GM19452 (cell line): ENCODE measurements at regions not wholly inside any gene's neighbourhood (a gene's known extent, or its start where the extent isn't known, plus 50 kb on each side); places are given as distances from the start of the nearest gene placed in this dataset.
"Not testable (repeated sequence)": the region's sequence is repeated elsewhere in the genome, so short reads cannot be mapped to it uniquely, and the experiment has no call there.

Experiments used
- ATAC-seq: cut with Tn5 transposase; IDR thresholded peaks from one replicate; pipeline ENCODE4 v1.9.1; 2021; ENCODE audit not compliant: unreplicated experiment

GRCh38 chr17:72565006-72565405 lies 444.2 kb downstream of the SOX9 start:
- ATAC-seq = no peak

DNA sequence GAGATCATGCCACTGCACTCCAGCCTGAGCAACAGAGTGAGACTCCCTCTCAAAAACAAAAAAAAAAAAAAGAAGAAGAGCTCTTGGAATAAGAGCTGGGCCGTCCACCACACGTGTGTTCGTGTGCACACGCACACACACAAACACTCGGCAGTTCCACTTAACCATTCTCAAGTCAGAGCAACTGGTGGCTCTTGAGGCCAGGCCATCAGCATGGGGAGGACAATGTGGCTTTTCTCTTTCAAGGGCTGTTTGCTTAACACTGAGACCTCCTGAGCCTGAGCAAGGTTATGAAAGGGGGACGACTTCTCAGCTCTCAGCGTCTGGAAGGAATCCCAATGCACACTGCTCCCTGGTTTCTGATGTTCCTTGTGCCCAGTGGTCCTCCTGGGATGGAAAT lies 444.9 kb downstream of the SOX9 start:
- ATAC-seq = no peak

DNA sequence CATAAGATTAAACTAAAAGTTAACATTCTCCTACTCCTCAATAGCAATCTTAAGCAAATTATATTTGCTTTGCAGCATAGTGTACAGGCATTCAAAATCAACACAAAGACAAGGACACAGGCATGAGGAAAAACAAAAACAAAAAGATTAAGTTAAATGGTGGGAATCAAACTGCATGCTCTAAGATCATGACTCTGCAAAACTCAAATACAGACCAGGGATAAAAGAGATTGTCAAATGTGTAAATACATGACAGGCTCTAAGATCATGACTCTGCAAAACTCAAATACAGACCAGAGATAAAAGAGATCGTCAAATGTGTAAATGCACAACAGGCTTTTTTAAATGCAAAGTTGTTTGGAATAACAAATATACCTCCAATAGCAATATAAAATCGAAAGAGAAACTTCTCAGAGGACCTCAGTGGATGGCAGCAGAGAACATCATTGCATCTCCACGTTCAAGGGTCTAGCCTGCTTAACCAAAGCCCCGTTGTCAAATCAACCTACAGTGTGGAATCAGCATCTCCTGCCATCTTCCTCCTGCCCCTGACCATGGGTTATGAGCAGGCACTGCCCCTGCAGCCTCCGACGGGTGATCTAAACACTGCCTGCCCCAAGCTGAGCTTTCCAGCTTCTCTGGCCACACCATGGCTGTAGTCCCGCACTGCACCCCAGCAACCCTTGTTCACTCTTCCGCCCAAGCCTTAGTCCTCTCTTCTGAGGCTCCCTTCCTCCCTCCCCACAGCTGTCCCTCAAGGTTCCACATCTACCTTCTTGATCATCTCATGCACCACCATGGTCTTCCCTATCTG lies 446.1 kb downstream of the SOX9 start:
- peak; percentile 54 for ATAC-seq

GRCh38 chr17:72567774-72568173 lies 447.0 kb downstream of the SOX9 start:
- no peak for ATAC-seq

DNA sequence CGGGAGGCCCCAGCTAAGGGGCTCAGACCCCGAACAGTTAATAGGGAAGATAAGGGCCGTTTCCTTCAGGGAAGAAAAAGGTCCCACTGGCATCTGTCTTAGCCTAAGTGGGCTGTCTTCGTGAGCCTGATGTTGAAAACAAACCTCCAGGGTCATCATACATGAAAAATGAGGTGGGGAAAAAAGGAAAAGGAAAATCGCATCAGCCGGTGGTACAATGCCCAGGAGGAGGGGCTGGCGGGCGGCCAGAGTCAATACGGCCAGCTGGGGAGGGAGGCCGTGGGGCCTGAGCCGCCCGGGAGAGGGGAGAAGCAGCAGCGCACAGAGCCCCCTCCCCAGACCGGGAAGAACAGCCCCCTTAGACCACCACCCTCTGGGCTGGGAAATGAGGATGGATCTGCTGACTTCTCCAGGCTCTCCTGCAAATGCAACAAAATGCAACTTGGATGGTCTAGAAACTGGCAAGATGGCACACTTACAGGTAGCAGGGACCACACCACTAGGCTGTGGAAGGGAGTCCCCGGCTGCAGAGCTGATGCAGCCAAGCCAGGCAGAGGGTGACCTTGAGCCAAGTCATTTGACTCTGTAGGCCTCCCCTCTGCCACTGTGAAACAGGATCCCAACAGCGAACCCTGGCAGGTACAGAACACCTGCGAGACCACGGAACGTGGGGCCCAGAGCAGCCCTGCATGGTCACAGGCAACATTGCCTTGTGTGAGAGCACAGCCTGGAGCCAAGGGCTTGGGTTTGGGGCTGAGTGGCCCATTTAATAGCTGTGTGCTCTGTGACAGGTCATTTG lies 448.5 kb downstream of the SOX9 start:
- no peak for ATAC-seq

DNA sequence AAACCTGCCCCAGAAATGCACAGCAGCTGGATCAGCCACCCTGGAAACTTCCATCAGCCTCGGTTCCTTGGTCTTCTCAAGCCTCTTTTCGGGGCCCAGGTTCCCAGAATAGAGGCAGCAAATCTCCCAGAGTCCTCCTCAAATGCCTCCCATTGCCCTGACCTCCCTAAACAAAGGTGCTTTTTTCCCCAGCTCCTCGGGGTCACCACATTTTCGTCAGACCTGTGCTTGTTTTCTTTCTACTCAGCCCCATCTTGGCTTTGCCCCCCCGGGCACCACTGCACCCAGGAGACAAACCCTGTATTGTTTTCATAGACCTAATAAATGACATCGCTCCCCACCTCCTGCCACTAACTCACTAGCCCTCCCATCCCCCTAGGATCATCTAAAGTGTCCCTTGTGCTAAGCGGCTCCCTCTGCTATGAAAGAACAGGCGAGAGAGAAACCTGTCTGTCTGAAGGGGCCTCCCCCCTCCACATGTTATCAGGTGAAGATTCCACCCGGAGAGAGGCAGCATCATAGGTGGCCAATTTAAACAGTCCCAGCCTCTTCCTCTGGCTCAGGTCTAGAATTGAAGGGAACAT lies 451.1 kb downstream of the SOX9 start:
- no peak for ATAC-seq

GRCh38 chr17:72572604-72573491 lies 452.0 kb downstream of the SOX9 start:
- no peak for ATAC-seq

- ATAC-seq = not testable (repeated sequence)
These were observed 452.6 kb downstream of the SOX9 start for GRCh38 chr17:72573492-72573801.

DNA sequence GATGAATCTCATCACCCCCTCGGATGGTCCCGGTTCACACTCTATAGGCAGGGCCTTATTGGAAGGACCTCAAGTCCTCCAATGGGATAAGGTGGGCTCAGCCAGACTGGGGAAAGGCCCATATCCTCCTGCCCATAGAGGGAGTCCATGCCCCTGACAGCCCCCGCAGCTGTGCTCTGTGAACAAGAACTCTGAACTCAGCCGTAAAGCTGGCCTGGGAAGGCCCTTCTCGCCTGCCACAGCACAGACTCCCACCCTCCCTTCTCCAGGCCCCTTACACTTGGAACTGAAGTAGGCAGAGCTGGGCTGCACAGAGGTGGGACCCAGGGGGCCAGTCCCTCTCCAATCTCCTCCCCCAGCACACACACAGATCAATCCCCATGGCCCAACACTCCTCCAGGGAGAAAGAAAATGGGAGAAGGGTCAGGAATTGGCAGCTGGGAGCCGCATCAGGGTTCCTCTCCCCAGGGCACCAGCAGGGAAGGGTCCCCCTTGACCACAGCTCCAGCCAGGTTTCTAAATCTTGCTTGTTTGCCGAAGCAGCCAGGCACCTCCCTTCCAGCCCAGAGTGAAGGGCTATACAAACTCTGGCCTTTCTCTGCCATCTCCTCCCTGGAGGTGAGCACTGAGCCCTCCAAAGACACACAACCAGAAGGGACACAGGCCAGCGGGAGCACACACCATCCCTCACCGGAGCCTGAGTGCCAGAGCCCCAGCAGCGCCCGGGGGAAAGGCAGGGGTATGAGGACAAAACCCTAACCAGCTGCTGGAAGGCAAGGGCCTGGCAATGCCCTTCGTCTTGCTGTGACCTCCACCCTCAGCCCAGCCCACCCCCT lies 454.1 kb downstream of the SOX9 start:
- ATAC-seq = no peak

GRCh38 chr17:72575542-72576233 lies 454.9 kb downstream of the SOX9 start:
- no peak for ATAC-seq

GRCh38 chr17:72576289-72576759 lies 455.5 kb downstream of the SOX9 start:
- ATAC-seq = no peak

DNA sequence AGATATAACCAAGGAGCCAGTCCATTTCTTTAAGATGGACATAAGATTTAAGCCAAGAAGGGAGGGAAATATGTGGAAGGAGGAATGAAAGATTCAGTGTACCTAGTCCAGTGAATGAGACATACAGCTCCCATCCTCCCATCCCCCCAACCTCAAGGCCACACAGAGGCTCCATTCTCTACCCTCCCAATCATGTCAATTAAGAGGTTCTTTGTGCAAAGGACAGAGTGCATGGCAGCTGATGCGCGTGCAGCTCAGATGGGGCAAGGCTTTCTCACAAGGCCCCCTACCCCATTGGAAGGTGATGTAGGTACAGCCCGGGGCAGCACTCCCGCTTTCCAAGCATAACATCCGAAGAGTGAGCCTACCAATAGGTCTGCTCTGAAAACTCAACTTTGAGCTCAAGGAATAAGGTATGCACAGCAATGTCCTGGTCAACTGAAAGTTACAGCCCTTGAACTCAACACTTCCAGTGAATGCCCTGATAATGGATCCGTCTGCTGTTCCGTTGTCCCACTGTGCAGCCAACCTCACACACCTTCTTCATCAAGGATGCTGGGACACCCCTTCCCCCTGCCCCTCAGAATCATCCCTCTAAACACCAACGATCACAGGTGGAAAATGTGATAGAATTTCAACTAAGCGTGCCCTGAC lies 458.1 kb downstream of the SOX9 start:
- no peak for ATAC-seq

DNA sequence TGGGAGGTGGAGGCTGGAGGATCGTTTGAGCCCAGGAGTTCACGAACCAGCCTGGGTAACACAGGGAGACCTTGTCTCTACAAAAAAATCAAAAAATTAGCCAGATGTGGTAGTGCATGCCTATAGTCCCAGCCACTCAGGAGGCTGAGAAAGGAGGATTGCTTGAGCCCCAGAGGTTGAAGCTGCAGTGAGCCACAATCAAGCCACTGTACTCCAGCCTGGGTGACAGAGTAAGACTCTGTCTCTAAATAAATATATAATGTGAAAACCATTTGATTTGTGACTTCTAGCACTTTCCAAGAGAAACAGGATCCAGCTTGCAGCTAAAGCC lies 459.1 kb downstream of the SOX9 start:
- ATAC-seq = no peak

- no peak for ATAC-seq
These were observed 459.7 kb downstream of the SOX9 start for GRCh38 chr17:72580321-72581127.

GRCh38 chr17:72587156-72587555 lies 466.3 kb downstream of the SOX9 start:
- ATAC-seq = no peak

GRCh38 chr17:72587773-72588511 lies 467.1 kb downstream of the SOX9 start:
- ATAC-seq = no peak

- no peak for ATAC-seq
These were observed 467.7 kb downstream of the SOX9 start for GRCh38 chr17:72588561-72588960.

DNA sequence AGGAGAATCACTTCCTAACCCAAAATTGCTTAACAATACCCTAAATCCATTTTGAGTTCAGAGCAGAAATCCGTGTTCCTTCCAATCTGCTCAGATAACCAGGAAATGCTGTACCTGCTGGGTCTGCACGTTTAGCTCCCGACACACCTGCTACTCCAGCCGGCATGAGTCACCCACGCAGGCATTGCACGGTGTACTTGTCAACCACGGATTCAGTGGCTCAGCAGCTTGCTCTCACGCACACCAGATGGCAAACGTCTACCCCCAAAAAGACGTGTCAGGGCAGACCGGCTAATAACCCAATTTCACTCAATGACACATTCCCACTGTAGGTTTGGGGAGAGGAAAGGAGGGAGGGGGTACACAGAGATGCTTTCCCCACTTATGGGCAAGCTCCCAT lies 468.1 kb downstream of the SOX9 start:
- ATAC-seq = no peak
